Nephron (organoid): ENCODE measurements at regions not wholly inside any gene's neighbourhood (a gene's known extent, or its start where the extent isn't known, plus 50 kb on each side); places are given as distances from the start of the nearest gene placed in this dataset.

Source experiments
- H3K27ac Mint-ChIP-seq, 3 experiments: 2 replicates each; pipeline ENCODE4 v1.8.0; 2020; ENCODE audit warnings: mixed read lengths in 3 of 3, mild to moderate bottlenecking in 2 of 3, moderate library complexity in 1 of 3
- H3K27me3 Mint-ChIP-seq: 2 replicates; pipeline ENCODE4 v1.8.0; 2021; ENCODE audit warnings: low read depth, mild to moderate bottlenecking, moderate library complexity, mixed read lengths
- H3K36me3 Mint-ChIP-seq: 2 replicates; pipeline ENCODE4 v1.8.0; 2020; ENCODE audit warnings: low read depth, mixed read lengths
- H3K4me1 Mint-ChIP-seq: 2 replicates; pipeline ENCODE4 v1.8.0; 2020; ENCODE audit warnings: mixed read lengths
- H3K4me3 Mint-ChIP-seq, 3 experiments: 2 replicates each; pipeline ENCODE4 v1.8.0; 2020; ENCODE audit warnings: mild to moderate bottlenecking in 3 of 3, mixed read lengths in 3 of 3, moderate library complexity in 2 of 3
- H3K9me3 Mint-ChIP-seq: 2 replicates; pipeline ENCODE4 v1.8.0; 2020; ENCODE audit warnings: mixed read lengths
- TF ChIP-seq, protein P1 (sequence below), 3 experiments: fragments of 200-600 bp; sonication (generic); IDR thresholded peaks; one replicate each; pipeline ENCODE4 v1.5.0; 2021; ENCODE audit warnings: antibody characterized with exemption in 3 of 3; ENCODE audit not compliant: unreplicated experiment in 3 of 3

- Mint-ChIP-seq H3K27me3 (peaks cover 5% of the 10 kb centered on the region), H3K4me1 (no peaks in the 10 kb centered on the region), H3K4me3 (no peak overlapping the region), H3K9me3 (peaks cover 4% of the 10 kb centered on the region), H3K36me3 (no peaks in the 10 kb centered on the region), H3K27ac (no peak overlapping the region)
- TF ChIP-seq, protein P1, sequence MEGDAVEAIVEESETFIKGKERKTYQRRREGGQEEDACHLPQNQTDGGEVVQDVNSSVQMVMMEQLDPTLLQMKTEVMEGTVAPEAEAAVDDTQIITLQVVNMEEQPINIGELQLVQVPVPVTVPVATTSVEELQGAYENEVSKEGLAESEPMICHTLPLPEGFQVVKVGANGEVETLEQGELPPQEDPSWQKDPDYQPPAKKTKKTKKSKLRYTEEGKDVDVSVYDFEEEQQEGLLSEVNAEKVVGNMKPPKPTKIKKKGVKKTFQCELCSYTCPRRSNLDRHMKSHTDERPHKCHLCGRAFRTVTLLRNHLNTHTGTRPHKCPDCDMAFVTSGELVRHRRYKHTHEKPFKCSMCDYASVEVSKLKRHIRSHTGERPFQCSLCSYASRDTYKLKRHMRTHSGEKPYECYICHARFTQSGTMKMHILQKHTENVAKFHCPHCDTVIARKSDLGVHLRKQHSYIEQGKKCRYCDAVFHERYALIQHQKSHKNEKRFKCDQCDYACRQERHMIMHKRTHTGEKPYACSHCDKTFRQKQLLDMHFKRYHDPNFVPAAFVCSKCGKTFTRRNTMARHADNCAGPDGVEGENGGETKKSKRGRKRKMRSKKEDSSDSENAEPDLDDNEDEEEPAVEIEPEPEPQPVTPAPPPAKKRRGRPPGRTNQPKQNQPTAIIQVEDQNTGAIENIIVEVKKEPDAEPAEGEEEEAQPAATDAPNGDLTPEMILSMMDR (IDR thresholded peaks at IDR 0.05; ENCODE audit: unreplicated experiment in 3 of 3) = no peak
Observed at GRCh38 chr4:45745741-45746140, 378.1 kb downstream of the GABRG1 start.

DNA sequence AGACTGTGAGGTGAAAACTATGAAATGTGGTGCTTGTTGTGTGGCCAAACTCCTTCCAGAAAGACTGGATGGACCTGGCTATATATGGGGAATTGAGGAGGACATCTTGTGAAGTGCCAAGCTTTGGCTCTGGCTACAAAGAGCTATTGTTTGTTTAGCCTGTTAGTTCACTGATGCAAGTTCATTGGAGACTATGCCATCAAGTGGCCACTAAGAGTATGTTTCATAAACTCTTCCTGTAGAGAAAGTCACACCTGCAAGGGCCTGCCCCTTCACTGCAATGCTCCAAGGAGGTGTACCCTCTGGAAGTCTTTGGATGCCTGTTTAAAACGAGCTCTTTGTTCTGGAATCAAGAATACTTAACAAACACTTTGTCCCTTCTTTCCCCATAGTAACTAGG is 382.0 kb downstream of the GABRG1 start:
- Mint-ChIP-seq H3K4me1 (no peaks in the 10 kb centered on the region), H3K27me3 (no peaks in the 10 kb centered on the region), H3K36me3 (no peaks in the 10 kb centered on the region), H3K4me3 (no peak overlapping the region), H3K9me3 (peaks cover 11% of the 10 kb centered on the region), H3K27ac (no peak overlapping the region)
- TF ChIP-seq, protein P1 (IDR thresholded peaks at IDR 0.05; ENCODE audit: unreplicated experiment in 3 of 3) = no peak

- TF ChIP-seq, protein P1 (IDR thresholded peaks at IDR 0.05; ENCODE audit: unreplicated experiment in 3 of 3) = no peak
- no peaks in the 10 kb centered on the region for H3K27me3 Mint-ChIP-seq
- no peaks in the 10 kb centered on the region for H3K4me1 Mint-ChIP-seq
- H3K4me3 Mint-ChIP-seq = no peak overlapping the region
- H3K9me3 Mint-ChIP-seq = no peaks in the 10 kb centered on the region
- H3K36me3 Mint-ChIP-seq = no peaks in the 10 kb centered on the region
- no peak overlapping the region for H3K27ac Mint-ChIP-seq
Observed at GRCh38 chr4:45732161-45732560, 391.7 kb downstream of the GABRG1 start.

GRCh38 chr4:45716093-45716492 is 407.8 kb downstream of the GABRG1 start:
- no peaks in the 10 kb centered on the region for H3K27me3 Mint-ChIP-seq
- no peaks in the 10 kb centered on the region for H3K4me1 Mint-ChIP-seq
- no peak overlapping the region for H3K27ac Mint-ChIP-seq
- no peak overlapping the region for H3K4me3 Mint-ChIP-seq
- H3K9me3 Mint-ChIP-seq = no peaks in the 10 kb centered on the region
- H3K36me3 Mint-ChIP-seq = no peaks in the 10 kb centered on the region
- TF ChIP-seq, protein P1 (IDR thresholded peaks at IDR 0.05; ENCODE audit: unreplicated experiment in 3 of 3) = no peak

GRCh38 chr4:45713996-45714395 is 409.9 kb downstream of the GABRG1 start:
- Mint-ChIP-seq H3K4me3 (no peak overlapping the region), H3K36me3 (no peaks in the 10 kb centered on the region), H3K27me3 (no peaks in the 10 kb centered on the region), H3K9me3 (no peaks in the 10 kb centered on the region), H3K4me1 (no peaks in the 10 kb centered on the region), H3K27ac (no peak overlapping the region)
- TF ChIP-seq, protein P1 (IDR thresholded peaks at IDR 0.05; ENCODE audit: unreplicated experiment in 3 of 3) = no peak

GRCh38 chr4:45701621-45702020 is 422.2 kb downstream of the GABRG1 start:
- Mint-ChIP-seq H3K36me3 (no peaks in the 10 kb centered on the region), H3K27me3 (no peaks in the 10 kb centered on the region), H3K27ac (no peak overlapping the region), H3K9me3 (no peaks in the 10 kb centered on the region), H3K4me1 (no peaks in the 10 kb centered on the region), H3K4me3 (no peak overlapping the region)
- TF ChIP-seq, protein P1 (IDR thresholded peaks at IDR 0.05; ENCODE audit: unreplicated experiment in 3 of 3) = no peak
